ENCODE measurements at regions not wholly inside any gene's neighbourhood (a gene's known extent, or its start where the extent isn't known, plus 50 kb on each side); places are given as distances from the start of the nearest gene placed in this dataset.

DNA sequence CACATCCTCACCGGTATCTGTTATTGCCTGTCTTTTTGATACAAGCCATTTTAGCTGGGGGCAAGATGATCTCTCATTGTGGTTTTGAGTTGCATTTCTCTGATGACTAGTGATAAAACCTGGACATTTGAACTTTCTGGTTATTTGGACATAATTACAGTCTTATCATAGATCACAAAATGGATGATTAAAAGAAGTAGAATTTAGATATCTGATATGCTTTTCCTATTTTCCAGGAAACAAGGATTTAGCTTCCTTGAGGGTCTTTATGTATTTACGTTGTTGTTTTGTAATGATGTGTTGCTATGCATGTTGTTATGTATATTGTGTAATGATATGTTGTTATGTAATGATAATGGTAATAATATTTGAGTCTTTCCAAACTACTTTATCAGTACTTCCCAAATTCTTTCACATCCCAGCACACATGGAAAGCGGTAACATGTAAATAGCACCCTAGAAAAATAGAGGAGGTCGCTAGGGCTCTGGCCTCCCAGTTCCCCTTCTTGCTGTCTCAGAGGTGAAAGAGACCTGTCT lies 53.8 kb downstream of the GJD2 start:
- peaks cover 44% of the 10 kb centered on the region for H3K27me3 Mint-ChIP-seq

DNA sequence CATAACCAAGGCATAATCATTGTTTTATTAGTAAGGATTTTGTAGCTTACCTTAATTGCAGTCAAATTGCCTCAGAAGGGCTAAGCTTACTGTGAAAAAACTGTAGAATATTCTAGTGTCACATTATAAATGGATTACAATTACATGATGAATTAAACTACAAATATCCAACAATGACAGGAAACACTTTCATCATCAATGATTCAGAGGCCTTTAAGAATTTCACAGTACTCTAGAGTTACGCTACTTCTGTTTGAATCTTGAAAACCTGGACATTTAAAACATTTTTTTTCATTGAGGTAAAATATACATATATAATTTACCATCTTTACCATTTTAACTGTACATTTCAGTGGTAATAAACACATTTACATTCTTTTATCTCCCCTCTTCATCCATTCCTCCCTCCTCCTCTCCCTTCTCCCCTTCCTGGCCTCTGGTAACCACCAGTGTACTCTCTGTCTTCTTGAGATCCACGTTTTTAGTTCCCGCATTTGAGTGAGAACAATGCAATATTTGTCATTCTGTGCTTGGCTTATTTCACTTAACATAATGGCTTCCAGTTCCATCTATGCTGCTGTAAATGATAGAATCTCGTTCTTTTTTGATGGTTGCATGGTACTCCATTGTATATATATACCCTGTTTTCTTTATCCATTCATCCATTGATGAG lies 54.7 kb downstream of the GJD2 start:
- Mint-ChIP-seq H3K4me1 (no peaks in the 10 kb centered on the region), H3K27me3 (peaks cover 37% of the 10 kb centered on the region), H3K27ac (no peak overlapping the region), H3K4me3 (no peak overlapping the region), H3K36me3 (ENCODE audit: low read depth) (no peaks in the 10 kb centered on the region), H3K9me3 (no peaks in the 10 kb centered on the region)
- ChIA-PET POLR2A (no interaction called here), CTCF (no interaction called here)
- no peak for DNase-seq

More for the DNA sequence above, 53.8 kb downstream of the GJD2 start:
- ChIA-PET POLR2A (no interaction called here), CTCF (no interaction called here)
- Mint-ChIP-seq H3K9me3 (no peaks in the 10 kb centered on the region), H3K36me3 (ENCODE audit: low read depth) (no peaks in the 10 kb centered on the region), H3K4me1 (no peaks in the 10 kb centered on the region), H3K27ac (no peak overlapping the region), H3K4me3 (no peak overlapping the region)
- DNase-seq: no peak

- CTCF ChIA-PET: no interaction called here
- POLR2A ChIA-PET: no interaction called here
- H3K4me3 Mint-ChIP-seq: no peak overlapping the region
Observed at GRCh38 chr15:34696506-34696905, 58.3 kb downstream of the GJD2 start.

GRCh38 chr15:34693053-34693744 lies 61.6 kb downstream of the GJD2 start:
- Mint-ChIP-seq H3K27me3 (peaks cover 18% of the 10 kb centered on the region), H3K36me3 (ENCODE audit: low read depth) (no peaks in the 10 kb centered on the region), H3K4me1 (no peaks in the 10 kb centered on the region)

More at GRCh38 chr15:34696506-34696905, 58.3 kb downstream of the GJD2 start:
- Mint-ChIP-seq H3K27me3 (peaks cover 29% of the 10 kb centered on the region), H3K4me1 (no peaks in the 10 kb centered on the region), H3K9me3 (no peaks in the 10 kb centered on the region), H3K27ac (no peak overlapping the region), H3K36me3 (ENCODE audit: low read depth) (no peaks in the 10 kb centered on the region)
- DNase-seq: no peak

DNA sequence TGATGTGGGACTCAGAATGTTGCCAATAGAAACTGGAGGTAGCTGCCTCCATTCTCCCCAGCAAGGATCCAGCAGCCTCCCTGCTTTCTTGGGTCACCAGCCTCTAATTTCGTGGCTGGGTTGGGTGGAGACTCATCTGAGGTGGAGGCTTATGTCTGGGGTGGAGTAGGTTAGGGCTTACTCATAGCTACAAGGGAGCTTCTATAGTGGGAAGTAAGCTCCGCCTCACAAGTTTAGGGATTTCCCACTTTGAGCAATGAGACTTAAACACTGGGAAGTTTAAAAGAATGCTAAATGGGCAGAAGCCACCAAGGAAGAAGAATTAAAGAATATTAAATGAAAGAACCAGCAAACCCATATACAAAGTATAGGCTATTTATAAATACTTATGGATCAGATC lies 63.8 kb downstream of the GJD2 start:
- no peak for DNase-seq
- Mint-ChIP-seq H3K4me3 (no peak overlapping the region), H3K27ac (no peak overlapping the region), H3K36me3 (ENCODE audit: low read depth) (no peaks in the 10 kb centered on the region), H3K4me1 (no peaks in the 10 kb centered on the region), H3K9me3 (peaks cover 5% of the 10 kb centered on the region), H3K27me3 (peaks cover 14% of the 10 kb centered on the region)
- POLR2A ChIA-PET: no interaction called here
- CTCF ChIA-PET: no interaction called here

More at GRCh38 chr15:34693053-34693744, 61.6 kb downstream of the GJD2 start:
- Mint-ChIP-seq H3K27ac (no peak overlapping the region), H3K9me3 (peaks cover 5% of the 10 kb centered on the region), H3K4me3 (no peak overlapping the region)
- ChIA-PET POLR2A (no interaction called here), CTCF (no interaction called here)
- no peak for DNase-seq

GRCh38 chr15:34688699-34689098 lies 66.1 kb downstream of the GJD2 start:
- POLR2A ChIA-PET: no interaction called here
- H3K9me3 Mint-ChIP-seq: peaks cover 5% of the 10 kb centered on the region
- H3K4me3 Mint-ChIP-seq: no peak overlapping the region
- CTCF ChIA-PET: no interaction called here
- H3K36me3 Mint-ChIP-seq (ENCODE audit: low read depth): no peaks in the 10 kb centered on the region
- H3K4me1 Mint-ChIP-seq: no peaks in the 10 kb centered on the region
- DNase-seq: no peak
- peaks cover 14% of the 10 kb centered on the region for H3K27me3 Mint-ChIP-seq
- no peak overlapping the region for H3K27ac Mint-ChIP-seq

- POLR2A ChIA-PET: no interaction called here
- Mint-ChIP-seq H3K36me3 (ENCODE audit: low read depth) (no peaks in the 10 kb centered on the region), H3K27ac (no peak overlapping the region), H3K4me1 (no peaks in the 10 kb centered on the region), H3K9me3 (no peaks in the 10 kb centered on the region), H3K4me3 (no peak overlapping the region), H3K27me3 (peaks cover 21% of the 10 kb centered on the region)
- DNase-seq: no peak
- CTCF ChIA-PET: interaction anchor here (0.6 kb wide), 1 partner anchor 859 kb away, joined by 6 read pairs; no protein-coding TSS in a partner anchor
Observed at GRCh38 chr15:34684351-34684750, 70.4 kb downstream of the GJD2 start.

DNA sequence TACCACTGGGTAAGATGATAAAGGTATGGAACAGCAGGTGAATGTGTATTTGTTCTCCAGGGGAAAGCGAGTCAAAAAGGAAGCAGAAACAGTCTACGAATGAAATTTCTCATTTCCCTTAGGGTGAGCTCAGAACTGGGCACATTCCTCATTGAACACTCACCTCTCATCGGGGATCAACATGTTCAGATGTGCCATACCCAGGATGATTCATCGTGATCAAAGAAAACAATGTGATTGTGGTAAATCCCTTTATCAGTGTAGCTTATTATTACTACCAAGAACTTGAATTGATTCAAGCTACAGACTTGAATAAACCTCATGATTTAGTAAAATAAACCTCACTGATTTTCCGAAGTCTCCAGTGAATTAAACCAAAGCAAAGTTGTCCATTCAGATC lies 72.1 kb downstream of the GJD2 start:
- H3K27ac Mint-ChIP-seq: no peak overlapping the region
- peaks cover 21% of the 10 kb centered on the region for H3K27me3 Mint-ChIP-seq
- ChIA-PET POLR2A (no interaction called here), CTCF (no interaction called here)
- no peak for DNase-seq
- no peaks in the 10 kb centered on the region for H3K36me3 Mint-ChIP-seq (ENCODE audit: low read depth)
- H3K4me1 Mint-ChIP-seq: no peaks in the 10 kb centered on the region
- H3K9me3 Mint-ChIP-seq: no peaks in the 10 kb centered on the region
- H3K4me3 Mint-ChIP-seq: no peak overlapping the region

GRCh38 chr15:34679291-34679690 lies 75.5 kb downstream of the GJD2 start:
- no peaks in the 10 kb centered on the region for H3K4me1 Mint-ChIP-seq
- ChIA-PET CTCF (interaction anchor here (1.1 kb wide), 1 partner anchor 9 kb away, joined by 3 read pairs; no protein-coding TSS in a partner anchor), POLR2A (no interaction called here)
- peaks cover 15% of the 10 kb centered on the region for H3K27me3 Mint-ChIP-seq
- no peaks in the 10 kb centered on the region for H3K36me3 Mint-ChIP-seq (ENCODE audit: low read depth)
- H3K27ac Mint-ChIP-seq: no peak overlapping the region
- no peak for DNase-seq
- H3K4me3 Mint-ChIP-seq: no peak overlapping the region
- H3K9me3 Mint-ChIP-seq: no peaks in the 10 kb centered on the region

GRCh38 chr15:34673241-34673640 lies 81.6 kb downstream of the GJD2 start:
- no peaks in the 10 kb centered on the region for H3K36me3 Mint-ChIP-seq (ENCODE audit: low read depth)
- H3K9me3 Mint-ChIP-seq: no peaks in the 10 kb centered on the region
- H3K27ac Mint-ChIP-seq: no peak overlapping the region
- no peak overlapping the region for H3K4me3 Mint-ChIP-seq
- POLR2A ChIA-PET: no interaction called here
- H3K27me3 Mint-ChIP-seq: peaks cover 32% of the 10 kb centered on the region
- CTCF ChIA-PET: no interaction called here
- H3K4me1 Mint-ChIP-seq: no peaks in the 10 kb centered on the region
- DNase-seq: no peak

DNA sequence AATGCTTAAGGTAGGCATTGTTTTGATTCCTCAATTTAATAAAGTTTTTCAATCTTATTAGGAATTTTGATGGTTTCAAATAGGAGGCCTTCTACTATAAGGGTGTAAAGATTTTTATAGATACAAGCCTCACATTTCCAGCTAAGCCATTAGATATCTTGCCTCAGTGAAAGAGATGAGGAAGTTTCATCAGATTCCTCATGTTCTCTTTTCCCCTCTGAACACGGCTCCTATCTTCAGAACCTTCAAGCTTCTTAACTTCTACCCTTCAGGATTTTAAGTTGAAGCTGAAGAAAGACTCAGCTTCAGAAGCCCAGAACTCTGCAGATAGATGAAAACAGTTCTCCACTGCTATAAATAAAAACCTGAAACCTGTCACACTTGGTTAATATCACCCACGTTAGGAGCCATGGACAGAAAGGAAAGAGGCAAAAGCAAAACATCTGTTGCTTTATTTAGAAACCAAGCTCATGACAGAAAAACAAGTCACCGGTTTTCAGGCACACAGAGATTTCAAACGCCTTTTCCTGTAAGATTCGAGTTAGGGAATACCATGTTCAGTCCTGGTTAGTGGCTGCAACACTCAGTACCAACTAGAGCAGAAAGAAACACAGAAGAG lies 82.2 kb upstream of the GOLGA8B start:
- ChIA-PET POLR2A (no interaction called here), CTCF (no interaction called here)
- Mint-ChIP-seq H3K27me3 (peaks cover 51% of the 10 kb centered on the region), H3K4me3 (no peak overlapping the region), H3K27ac (no peak overlapping the region), H3K9me3 (no peaks in the 10 kb centered on the region), H3K36me3 (ENCODE audit: low read depth) (no peaks in the 10 kb centered on the region), H3K4me1 (no peaks in the 10 kb centered on the region)
- no peak for DNase-seq

- H3K27ac Mint-ChIP-seq: no peak overlapping the region
- H3K36me3 Mint-ChIP-seq (ENCODE audit: low read depth): no peaks in the 10 kb centered on the region
- ChIA-PET POLR2A (no interaction called here), CTCF (interaction anchor here (1.6 kb wide), 1 partner anchor 9 kb away, joined by 4 read pairs; no protein-coding TSS in a partner anchor)
- H3K4me1 Mint-ChIP-seq: no peaks in the 10 kb centered on the region
- DNase-seq: no peak
- peaks cover 55% of the 10 kb centered on the region for H3K27me3 Mint-ChIP-seq
- no peaks in the 10 kb centered on the region for H3K9me3 Mint-ChIP-seq
- H3K4me3 Mint-ChIP-seq: no peak overlapping the region
Observed at GRCh38 chr15:34664418-34664817, 81.0 kb upstream of the GOLGA8B start.

GRCh38 chr15:34663101-34663500 lies 79.7 kb upstream of the GOLGA8B start:
- no peak for DNase-seq
- no peaks in the 10 kb centered on the region for H3K9me3 Mint-ChIP-seq
- H3K4me3 Mint-ChIP-seq: no peak overlapping the region
- no peaks in the 10 kb centered on the region for H3K36me3 Mint-ChIP-seq (ENCODE audit: low read depth)
- peaks cover 49% of the 10 kb centered on the region for H3K27me3 Mint-ChIP-seq
- ChIA-PET POLR2A (no interaction called here), CTCF (interaction anchor here (1.6 kb wide), 1 partner anchor 8 kb away, joined by 4 read pairs; no protein-coding TSS in a partner anchor)
- no peaks in the 10 kb centered on the region for H3K4me1 Mint-ChIP-seq
- no peak overlapping the region for H3K27ac Mint-ChIP-seq

Data from activated CD4-positive, alpha-beta T cell treated with anti-CD3 and anti-CD28 coated beads, Interleukin-2, amount 10 ng/mL, durations not matched to agents 7 days and 5 days (primary cell).